ENCODE measurements at regions not wholly inside any gene's neighbourhood (a gene's known extent, or its start where the extent isn't known, plus 50 kb on each side); places are given as distances from the start of the nearest gene placed in this dataset.

DNA sequence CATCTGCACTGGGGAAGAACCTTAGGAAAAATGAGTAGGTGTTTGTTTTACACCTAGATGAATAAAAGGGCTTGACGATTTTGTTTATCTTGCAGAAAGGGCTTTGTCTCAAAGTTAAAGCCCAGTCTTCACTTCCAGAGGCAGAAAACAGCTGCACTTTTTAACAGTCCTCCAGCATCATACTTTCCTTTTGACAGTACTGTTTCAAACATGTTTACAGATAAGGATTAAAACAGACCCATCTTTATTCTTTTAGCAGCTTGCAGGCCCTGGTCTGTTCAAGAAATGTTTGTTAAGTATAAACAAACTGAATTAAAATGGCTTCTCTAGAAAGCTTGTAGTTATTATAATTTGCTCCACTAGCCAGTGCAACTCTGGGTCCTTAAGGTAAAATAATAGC is 374.2 kb downstream of the EPHA7 start:
- no peak for TF ChIP-seq POLR2AphosphoS5 (IDR thresholded peaks at IDR 0.05)
- no peak for TF ChIP-seq TAF1 (IDR thresholded peaks at IDR 0.05; ENCODE audit: low read depth)
- TF ChIP-seq EZH2 (IDR thresholded peaks at IDR 0.05; ENCODE audit: borderline replicate concordance, insufficient read depth, low read length, poor library complexity, severe bottlenecking): no peak
